H9 (cell line): ENCODE measurements at regions not wholly inside any gene's neighbourhood (a gene's known extent, or its start where the extent isn't known, plus 50 kb on each side); places are given as distances from the start of the nearest gene placed in this dataset.

ENCODE experiments used
- DNase-seq: peaks from one replicate; pipeline ENCODE4 v3.0.0-alpha.2; 2017
- H2AFZ ChIP-seq: one replicate; pipeline ENCODE4 v1.6.1; 2013; ENCODE audit warnings: mild to moderate bottlenecking, low read length, control low read depth, moderate library complexity
- H2AK5ac ChIP-seq: 2 replicates; pipeline ENCODE4 v1.6.1; 2013; ENCODE audit warnings: low read length, control low read depth, mixed read lengths; ENCODE audit not compliant: insufficient read length
- H2BK120ac ChIP-seq: one replicate; pipeline ENCODE4 v1.6.1; 2013; ENCODE audit warnings: low read depth, mild to moderate bottlenecking, low read length, control low read depth, inconsistent platforms; ENCODE audit not compliant: poor library complexity, severe bottlenecking
- H2BK12ac ChIP-seq: 2 replicates; pipeline ENCODE4 v1.6.1; 2013; ENCODE audit warnings: low read length, control low read depth, mixed read lengths, low read depth; ENCODE audit not compliant: insufficient read length
- H2BK15ac ChIP-seq: 2 replicates; pipeline ENCODE4 v1.6.1; 2013; ENCODE audit warnings: low read depth, low read length, control low read depth
- H2BK20ac ChIP-seq: one replicate; pipeline ENCODE4 v1.6.1; 2013; ENCODE audit warnings: low read depth, mild to moderate bottlenecking, low read length, control low read depth, inconsistent platforms; ENCODE audit not compliant: poor library complexity, severe bottlenecking
- H2BK5ac ChIP-seq: 2 replicates; pipeline ENCODE4 v1.6.1; 2013; ENCODE audit warnings: low read length, control low read depth, mixed read lengths; ENCODE audit not compliant: insufficient read length
- H3K14ac ChIP-seq: 2 replicates; pipeline ENCODE4 v1.6.1; 2013; ENCODE audit warnings: low read length, control low read depth; ENCODE audit not compliant: insufficient read depth
- H3K18ac ChIP-seq: 2 replicates; pipeline ENCODE4 v1.6.1; 2013; ENCODE audit warnings: low read depth, mild to moderate bottlenecking, mixed read lengths, low read length, control low read depth; ENCODE audit not compliant: insufficient read length
- H3K23ac ChIP-seq: 2 replicates; pipeline ENCODE4 v1.6.1; 2013; ENCODE audit warnings: low read length, control low read depth, mixed read lengths, low read depth; ENCODE audit not compliant: insufficient read length
- H3K23me2 ChIP-seq: 2 replicates; pipeline ENCODE4 v1.6.1; 2013; ENCODE audit warnings: low read depth, mild to moderate bottlenecking, mixed read lengths, low read length, control low read depth; ENCODE audit not compliant: insufficient read length, poor library complexity, severe bottlenecking
- H3K27ac ChIP-seq: 2 replicates; pipeline ENCODE4 v1.5.1; 2013; ENCODE audit warnings: low read length, control low read depth, mixed read lengths, low read depth; ENCODE audit not compliant: insufficient read length
- H3K27me3 ChIP-seq: 2 replicates; pipeline ENCODE4 v1.6.1; 2013; ENCODE audit warnings: low read length, control low read depth, inconsistent platforms; ENCODE audit not compliant: insufficient read depth
- H3K4ac ChIP-seq: 2 replicates; pipeline ENCODE4 v1.6.1; 2013; ENCODE audit warnings: low read depth, mild to moderate bottlenecking, control low read depth, inconsistent platforms, low read length, moderate library complexity
- H3K4me1 ChIP-seq: 2 replicates; pipeline ENCODE4 v1.6.1; 2013; ENCODE audit warnings: low read length, control low read depth, inconsistent platforms; ENCODE audit not compliant: insufficient read depth
- H3K4me2 ChIP-seq: 2 replicates; pipeline ENCODE4 v1.6.1; 2013; ENCODE audit warnings: low read length, control low read depth, mixed read lengths; ENCODE audit not compliant: insufficient read length, insufficient read depth
- H3K56ac ChIP-seq: 2 replicates; pipeline ENCODE4 v1.6.1; 2013; ENCODE audit warnings: low read depth, mild to moderate bottlenecking, mixed read lengths, low read length, control low read depth; ENCODE audit not compliant: insufficient read length
- H3K79me1 ChIP-seq: 2 replicates; pipeline ENCODE4 v1.6.1; 2013; ENCODE audit warnings: low read depth, mild to moderate bottlenecking, moderate library complexity, low read length, control low read depth, inconsistent platforms; ENCODE audit not compliant: insufficient read depth, poor library complexity, severe bottlenecking
- H3K79me2 ChIP-seq: 2 replicates; pipeline ENCODE4 v1.6.1; 2013; ENCODE audit warnings: low read length, control low read depth, inconsistent platforms; ENCODE audit not compliant: insufficient read depth
- H3K9ac ChIP-seq: 2 replicates; pipeline ENCODE4 v1.6.1; 2013; ENCODE audit warnings: low read length, control low read depth, mixed read lengths; ENCODE audit not compliant: insufficient read length; ENCODE audit errors: extremely low read depth
- H3K9me3 ChIP-seq: one replicate; pipeline ENCODE4 v1.6.1; 2013; ENCODE audit warnings: low read depth, low read length, inconsistent platforms; ENCODE audit not compliant: control insufficient read depth
- H3T11ph ChIP-seq: one replicate; pipeline ENCODE4 v1.6.1; 2013; ENCODE audit warnings: mild to moderate bottlenecking, low read length, control low read depth, inconsistent platforms
- H4K20me1 ChIP-seq: one replicate; pipeline ENCODE4 v1.6.1; 2013; ENCODE audit not compliant: control insufficient read depth, insufficient read length, insufficient read depth
- H4K5ac ChIP-seq: 2 replicates; pipeline ENCODE4 v1.6.1; 2013; ENCODE audit warnings: low read depth, mild to moderate bottlenecking, mixed read lengths, low read length, control low read depth; ENCODE audit not compliant: insufficient read length
- H4K8ac ChIP-seq: replicated peaks from 2 replicates; pipeline ENCODE4 v1.6.1; 2013; ENCODE audit warnings: low read length, control low read depth, mixed read lengths, low read depth; ENCODE audit not compliant: insufficient read length
- H4K91ac ChIP-seq: 2 replicates; pipeline ENCODE4 v1.6.1; 2013; ENCODE audit warnings: low read depth, mild to moderate bottlenecking, moderate library complexity, mixed read lengths, low read length, control low read depth; ENCODE audit not compliant: insufficient read length
- H3K27ac Mint-ChIP-seq, 3 experiments: 2 replicates in 2 of 3; 3 replicates in 1 of 3; pipeline ENCODE4 v1.8.0; 2020 to 2021; ENCODE audit warnings: mixed read lengths in 3 of 3, mild to moderate bottlenecking in 1 of 3, moderate library complexity in 1 of 3
- H3K27me3 Mint-ChIP-seq: 2 replicates; pipeline ENCODE4 v1.8.0; 2021; ENCODE audit warnings: low read depth, mild to moderate bottlenecking, moderate library complexity, mixed read lengths
- H3K36me3 Mint-ChIP-seq, 3 experiments: 2 replicates in 2 of 3; 3 replicates in 1 of 3; pipeline ENCODE4 v1.8.0; 2020 to 2021; ENCODE audit warnings: low read depth in 3 of 3, mixed read lengths in 3 of 3; ENCODE audit not compliant: insufficient read depth in 1 of 3
- H3K4me1 Mint-ChIP-seq, 2 experiments: 2 replicates each; pipeline ENCODE4 v1.8.0; 2020; ENCODE audit warnings: mixed read lengths in 2 of 2
- H3K4me3 Mint-ChIP-seq, 2 experiments: 2 replicates in 1 of 2; 3 replicates in 1 of 2; pipeline ENCODE4 v1.8.0; 2020 to 2021; ENCODE audit warnings: mild to moderate bottlenecking in 2 of 2, mixed read lengths in 2 of 2, moderate library complexity in 1 of 2
- H3K9me3 Mint-ChIP-seq, 2 experiments: 2 replicates in 1 of 2; 3 replicates in 1 of 2; pipeline ENCODE4 v1.8.0; 2020; ENCODE audit warnings: mild to moderate bottlenecking in 2 of 2, mixed read lengths in 2 of 2, moderate library complexity in 1 of 2
- CTCF ChIP-seq: fragments of 200-600 bp; sonication (generic); conservative IDR thresholded peaks from 3 replicates; pipeline ENCODE4 v1.8.0; 2021; ENCODE audit warnings: antibody characterized with exemption, mild to moderate bottlenecking

- Histone ChIP-seq H4K91ac (no peak overlapping the region), H3K79me1 (no peaks in the 10 kb centered on the region), H4K8ac (no peak overlapping the region), H3T11ph (no peak overlapping the region), H4K20me1 (no peaks in the 10 kb centered on the region), H3K4me1 (no peaks in the 10 kb centered on the region), H3K79me2 (no peaks in the 10 kb centered on the region), H3K9me3 (no peaks in the 10 kb centered on the region), H4K5ac (no peak overlapping the region), H3K23ac (no peak overlapping the region), H3K4ac (no peak overlapping the region), H3K23me2 (no peaks in the 10 kb centered on the region), H2BK12ac (no peak overlapping the region), H3K27me3 (no peaks in the 10 kb centered on the region), H3K56ac (no peak overlapping the region), H3K9ac (no peak overlapping the region), H2AFZ (no peak overlapping the region), H3K27ac (no peak overlapping the region), H3K4me2 (no peak overlapping the region), H2BK15ac (no peak overlapping the region), H2BK120ac (no peak overlapping the region), H3K14ac (no peak overlapping the region), H2BK5ac (no peak overlapping the region), H2AK5ac (no peak overlapping the region), H3K18ac (no peak overlapping the region), H2BK20ac (no peak overlapping the region)
- no peak overlapping the region for H3K4me3 Mint-ChIP-seq
- H3K9me3 Mint-ChIP-seq: no peaks in the 10 kb centered on the region
- no peaks in the 10 kb centered on the region for H3K36me3 Mint-ChIP-seq
- no peak overlapping the region for H3K27ac Mint-ChIP-seq
- H3K4me1 Mint-ChIP-seq: peaks cover 10% of the 10 kb centered on the region in 2 experiments
- TF ChIP-seq CTCF: no peak
- no peaks in the 10 kb centered on the region for H3K27me3 Mint-ChIP-seq
- no peak for DNase-seq
Observed at GRCh38 chr12:81991868-81992267, 232.7 kb upstream of the PPFIA2 start.
